GM12874 (cell line): ENCODE measurements at regions not wholly inside any gene's neighbourhood (a gene's known extent, or its start where the extent isn't known, plus 50 kb on each side); places are given as distances from the start of the nearest gene placed in this dataset.
A peak's percentile ranks its signal among the peaks of the same experiment; 100 is the strongest.

ENCODE experiments used
- CTCF ChIP-seq: IDR thresholded peaks from 2 replicates; pipeline ENCODE4 v1.5.1; 2011; ENCODE audit warnings: low read depth, mild to moderate bottlenecking, control low read depth, low read length, moderate library complexity; ENCODE audit not compliant: insufficient read depth

GRCh38 chr11:112836256-112836602, 125.0 kb upstream of the NCAM1 start:
- TF ChIP-seq CTCF: no peak

GRCh38 chr11:112837162-112837826, 123.9 kb upstream of the NCAM1 start:
- TF ChIP-seq CTCF: 0 out of 2 replicates have a peak, but pooled peaks have one; percentile 23

- no peak for TF ChIP-seq CTCF
Measured at GRCh38 chr11:112839051-112839450, 122.2 kb upstream of the NCAM1 start.

- no peak for TF ChIP-seq CTCF
Measured at GRCh38 chr11:112841729-112842128, 119.5 kb upstream of the NCAM1 start.

GRCh38 chr11:112842151-112842550, 119.1 kb upstream of the NCAM1 start:
- no peak for TF ChIP-seq CTCF

- TF ChIP-seq CTCF: no peak
Measured at GRCh38 chr11:112844517-112844916, 116.7 kb upstream of the NCAM1 start.

- TF ChIP-seq CTCF: no peak
Measured at GRCh38 chr11:112847568-112847967, 113.7 kb upstream of the NCAM1 start.
